H9 (cell line): ENCODE measurements at regions not wholly inside any gene's neighbourhood (a gene's known extent, or its start where the extent isn't known, plus 50 kb on each side); places are given as distances from the start of the nearest gene placed in this dataset.

Source experiments
- DNase-seq: peaks from one replicate; pipeline ENCODE4 v3.0.0-alpha.2; 2017
- H2AFZ ChIP-seq: one replicate; pipeline ENCODE4 v1.6.1; 2013; ENCODE audit warnings: mild to moderate bottlenecking, low read length, control low read depth, moderate library complexity
- H2AK5ac ChIP-seq: 2 replicates; pipeline ENCODE4 v1.6.1; 2013; ENCODE audit warnings: low read length, control low read depth, mixed read lengths; ENCODE audit not compliant: insufficient read length
- H2BK120ac ChIP-seq: one replicate; pipeline ENCODE4 v1.6.1; 2013; ENCODE audit warnings: low read depth, mild to moderate bottlenecking, low read length, control low read depth, inconsistent platforms; ENCODE audit not compliant: poor library complexity, severe bottlenecking
- H2BK12ac ChIP-seq: 2 replicates; pipeline ENCODE4 v1.6.1; 2013; ENCODE audit warnings: low read length, control low read depth, mixed read lengths, low read depth; ENCODE audit not compliant: insufficient read length
- H2BK15ac ChIP-seq: 2 replicates; pipeline ENCODE4 v1.6.1; 2013; ENCODE audit warnings: low read depth, low read length, control low read depth
- H2BK20ac ChIP-seq: one replicate; pipeline ENCODE4 v1.6.1; 2013; ENCODE audit warnings: low read depth, mild to moderate bottlenecking, low read length, control low read depth, inconsistent platforms; ENCODE audit not compliant: poor library complexity, severe bottlenecking
- H2BK5ac ChIP-seq: 2 replicates; pipeline ENCODE4 v1.6.1; 2013; ENCODE audit warnings: low read length, control low read depth, mixed read lengths; ENCODE audit not compliant: insufficient read length
- H3K14ac ChIP-seq: 2 replicates; pipeline ENCODE4 v1.6.1; 2013; ENCODE audit warnings: low read length, control low read depth; ENCODE audit not compliant: insufficient read depth
- H3K18ac ChIP-seq: 2 replicates; pipeline ENCODE4 v1.6.1; 2013; ENCODE audit warnings: low read depth, mild to moderate bottlenecking, mixed read lengths, low read length, control low read depth; ENCODE audit not compliant: insufficient read length
- H3K23ac ChIP-seq: 2 replicates; pipeline ENCODE4 v1.6.1; 2013; ENCODE audit warnings: low read length, control low read depth, mixed read lengths, low read depth; ENCODE audit not compliant: insufficient read length
- H3K23me2 ChIP-seq: 2 replicates; pipeline ENCODE4 v1.6.1; 2013; ENCODE audit warnings: low read depth, mild to moderate bottlenecking, mixed read lengths, low read length, control low read depth; ENCODE audit not compliant: insufficient read length, poor library complexity, severe bottlenecking
- H3K27ac ChIP-seq: 2 replicates; pipeline ENCODE4 v1.5.1; 2013; ENCODE audit warnings: low read length, control low read depth, mixed read lengths, low read depth; ENCODE audit not compliant: insufficient read length
- H3K27me3 ChIP-seq: 2 replicates; pipeline ENCODE4 v1.6.1; 2013; ENCODE audit warnings: low read length, control low read depth, inconsistent platforms; ENCODE audit not compliant: insufficient read depth
- H3K4ac ChIP-seq: 2 replicates; pipeline ENCODE4 v1.6.1; 2013; ENCODE audit warnings: low read depth, mild to moderate bottlenecking, control low read depth, inconsistent platforms, low read length, moderate library complexity
- H3K4me1 ChIP-seq: 2 replicates; pipeline ENCODE4 v1.6.1; 2013; ENCODE audit warnings: low read length, control low read depth, inconsistent platforms; ENCODE audit not compliant: insufficient read depth
- H3K4me2 ChIP-seq: 2 replicates; pipeline ENCODE4 v1.6.1; 2013; ENCODE audit warnings: low read length, control low read depth, mixed read lengths; ENCODE audit not compliant: insufficient read length, insufficient read depth
- H3K56ac ChIP-seq: 2 replicates; pipeline ENCODE4 v1.6.1; 2013; ENCODE audit warnings: low read depth, mild to moderate bottlenecking, mixed read lengths, low read length, control low read depth; ENCODE audit not compliant: insufficient read length
- H3K79me1 ChIP-seq: 2 replicates; pipeline ENCODE4 v1.6.1; 2013; ENCODE audit warnings: low read depth, mild to moderate bottlenecking, moderate library complexity, low read length, control low read depth, inconsistent platforms; ENCODE audit not compliant: insufficient read depth, poor library complexity, severe bottlenecking
- H3K79me2 ChIP-seq: 2 replicates; pipeline ENCODE4 v1.6.1; 2013; ENCODE audit warnings: low read length, control low read depth, inconsistent platforms; ENCODE audit not compliant: insufficient read depth
- H3K9ac ChIP-seq: 2 replicates; pipeline ENCODE4 v1.6.1; 2013; ENCODE audit warnings: low read length, control low read depth, mixed read lengths; ENCODE audit not compliant: insufficient read length; ENCODE audit errors: extremely low read depth
- H3K9me3 ChIP-seq: one replicate; pipeline ENCODE4 v1.6.1; 2013; ENCODE audit warnings: low read depth, low read length, inconsistent platforms; ENCODE audit not compliant: control insufficient read depth
- H3T11ph ChIP-seq: one replicate; pipeline ENCODE4 v1.6.1; 2013; ENCODE audit warnings: mild to moderate bottlenecking, low read length, control low read depth, inconsistent platforms
- H4K20me1 ChIP-seq: one replicate; pipeline ENCODE4 v1.6.1; 2013; ENCODE audit not compliant: control insufficient read depth, insufficient read length, insufficient read depth
- H4K5ac ChIP-seq: 2 replicates; pipeline ENCODE4 v1.6.1; 2013; ENCODE audit warnings: low read depth, mild to moderate bottlenecking, mixed read lengths, low read length, control low read depth; ENCODE audit not compliant: insufficient read length
- H4K8ac ChIP-seq: replicated peaks from 2 replicates; pipeline ENCODE4 v1.6.1; 2013; ENCODE audit warnings: low read length, control low read depth, mixed read lengths, low read depth; ENCODE audit not compliant: insufficient read length
- H4K91ac ChIP-seq: 2 replicates; pipeline ENCODE4 v1.6.1; 2013; ENCODE audit warnings: low read depth, mild to moderate bottlenecking, moderate library complexity, mixed read lengths, low read length, control low read depth; ENCODE audit not compliant: insufficient read length
- H3K27ac Mint-ChIP-seq, 3 experiments: 2 replicates in 2 of 3; 3 replicates in 1 of 3; pipeline ENCODE4 v1.8.0; 2020 to 2021; ENCODE audit warnings: mixed read lengths in 3 of 3, mild to moderate bottlenecking in 1 of 3, moderate library complexity in 1 of 3
- H3K27me3 Mint-ChIP-seq: 2 replicates; pipeline ENCODE4 v1.8.0; 2021; ENCODE audit warnings: low read depth, mild to moderate bottlenecking, moderate library complexity, mixed read lengths
- H3K36me3 Mint-ChIP-seq, 3 experiments: 2 replicates in 2 of 3; 3 replicates in 1 of 3; pipeline ENCODE4 v1.8.0; 2020 to 2021; ENCODE audit warnings: low read depth in 3 of 3, mixed read lengths in 3 of 3; ENCODE audit not compliant: insufficient read depth in 1 of 3
- H3K4me1 Mint-ChIP-seq, 2 experiments: 2 replicates each; pipeline ENCODE4 v1.8.0; 2020; ENCODE audit warnings: mixed read lengths in 2 of 2
- H3K4me3 Mint-ChIP-seq, 2 experiments: 2 replicates in 1 of 2; 3 replicates in 1 of 2; pipeline ENCODE4 v1.8.0; 2020 to 2021; ENCODE audit warnings: mild to moderate bottlenecking in 2 of 2, mixed read lengths in 2 of 2, moderate library complexity in 1 of 2
- H3K9me3 Mint-ChIP-seq, 2 experiments: 2 replicates in 1 of 2; 3 replicates in 1 of 2; pipeline ENCODE4 v1.8.0; 2020; ENCODE audit warnings: mild to moderate bottlenecking in 2 of 2, mixed read lengths in 2 of 2, moderate library complexity in 1 of 2
- WGBS: extraction: QIAGEN DNeasy Blood & Tissue Kit; methylation state at CpG from one replicate; pipeline ENCODE4 v1.1.7; 2013; ENCODE audit warnings: missing lambda C conversion rate, low lambda C conversion rate, mixed read lengths; ENCODE audit not compliant: insufficient read length; ENCODE audit errors: extremely low coverage; 5-methylcytosine and 5-hydroxymethylcytosine counted together
- TF ChIP-seq, protein P1 (sequence below): fragments of 200-600 bp; sonication (generic); conservative IDR thresholded peaks from 3 replicates; pipeline ENCODE4 v1.8.0; 2021; ENCODE audit warnings: antibody characterized with exemption, mild to moderate bottlenecking

DNA sequence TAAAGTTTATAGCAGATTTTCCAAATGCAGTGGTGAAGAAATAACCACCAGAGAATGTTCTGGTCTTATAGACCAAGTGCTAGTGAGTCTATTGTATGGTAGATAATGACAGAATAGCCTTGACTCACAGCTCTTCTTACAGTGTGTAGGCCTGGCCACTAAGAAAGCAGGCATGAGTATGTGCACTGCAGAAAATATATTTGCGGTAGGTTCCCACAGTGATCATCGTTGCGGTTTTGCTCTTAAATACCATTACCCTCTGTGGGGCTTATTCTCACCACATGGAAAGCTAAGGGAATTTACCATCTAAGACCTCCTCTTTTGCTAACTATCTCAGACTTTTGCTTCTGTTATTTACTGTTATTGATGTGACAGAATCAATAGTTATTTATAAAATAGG is 212.3 kb upstream of the SYNDIG1 start:
- no peaks in the 10 kb centered on the region for H3K79me2 ChIP-seq
- no peak overlapping the region for H3K4me3 Mint-ChIP-seq
- H4K5ac ChIP-seq: no peak overlapping the region
- no peak for DNase-seq
- no peak overlapping the region for H3K9ac ChIP-seq
- H3K4me2 ChIP-seq: no peak overlapping the region
- no peak overlapping the region for H2AFZ ChIP-seq
- peaks cover 0 to under 1% of the 10 kb centered on the region in 2 experiments; a peak in 1 of 4 replicates for H3K4me1 Mint-ChIP-seq
- no peak overlapping the region for H3K23ac ChIP-seq
- no peak overlapping the region for H2BK15ac ChIP-seq
- H4K91ac ChIP-seq: no peak overlapping the region
- H2BK12ac ChIP-seq: no peak overlapping the region
- no peaks in the 10 kb centered on the region for H3K23me2 ChIP-seq
- no peaks in the 10 kb centered on the region for H3K27me3 ChIP-seq
- no peak overlapping the region for H3K14ac ChIP-seq
- H3K27ac ChIP-seq: no peak overlapping the region
- H3K4ac ChIP-seq: no peak overlapping the region
- H3K9me3 ChIP-seq: no peaks in the 10 kb centered on the region
- H4K20me1 ChIP-seq: no peaks in the 10 kb centered on the region
- no peak overlapping the region for H3K27ac Mint-ChIP-seq
- no CpG with 5 or more reads among the region's 3 CpGs for WGBS
- no peak overlapping the region for H3T11ph ChIP-seq
- TF ChIP-seq, protein P1, sequence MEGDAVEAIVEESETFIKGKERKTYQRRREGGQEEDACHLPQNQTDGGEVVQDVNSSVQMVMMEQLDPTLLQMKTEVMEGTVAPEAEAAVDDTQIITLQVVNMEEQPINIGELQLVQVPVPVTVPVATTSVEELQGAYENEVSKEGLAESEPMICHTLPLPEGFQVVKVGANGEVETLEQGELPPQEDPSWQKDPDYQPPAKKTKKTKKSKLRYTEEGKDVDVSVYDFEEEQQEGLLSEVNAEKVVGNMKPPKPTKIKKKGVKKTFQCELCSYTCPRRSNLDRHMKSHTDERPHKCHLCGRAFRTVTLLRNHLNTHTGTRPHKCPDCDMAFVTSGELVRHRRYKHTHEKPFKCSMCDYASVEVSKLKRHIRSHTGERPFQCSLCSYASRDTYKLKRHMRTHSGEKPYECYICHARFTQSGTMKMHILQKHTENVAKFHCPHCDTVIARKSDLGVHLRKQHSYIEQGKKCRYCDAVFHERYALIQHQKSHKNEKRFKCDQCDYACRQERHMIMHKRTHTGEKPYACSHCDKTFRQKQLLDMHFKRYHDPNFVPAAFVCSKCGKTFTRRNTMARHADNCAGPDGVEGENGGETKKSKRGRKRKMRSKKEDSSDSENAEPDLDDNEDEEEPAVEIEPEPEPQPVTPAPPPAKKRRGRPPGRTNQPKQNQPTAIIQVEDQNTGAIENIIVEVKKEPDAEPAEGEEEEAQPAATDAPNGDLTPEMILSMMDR: no peak
- H2BK120ac ChIP-seq: no peak overlapping the region
- H2BK20ac ChIP-seq: no peak overlapping the region
- no peak overlapping the region for H2BK5ac ChIP-seq
- H2AK5ac ChIP-seq: no peak overlapping the region
- peaks cover 7% of the 10 kb centered on the region for H3K27me3 Mint-ChIP-seq
- H4K8ac ChIP-seq: no peak overlapping the region
- H3K4me1 ChIP-seq: no peaks in the 10 kb centered on the region
- no peaks in the 10 kb centered on the region for H3K36me3 Mint-ChIP-seq
- no peaks in the 10 kb centered on the region for H3K79me1 ChIP-seq
- H3K9me3 Mint-ChIP-seq: 0 out of 5 replicates have a peak, but pooled peaks cover 0 to 2% of the 10 kb centered on the region in 2 experiments
- no peak overlapping the region for H3K18ac ChIP-seq
- no peak overlapping the region for H3K56ac ChIP-seq
